CD4-positive, alpha-beta T cell treated with Interleukin-17A for 1 hour (primary cell): ENCODE measurements at regions not wholly inside any gene's neighbourhood (a gene's known extent, or its start where the extent isn't known, plus 50 kb on each side); places are given as distances from the start of the nearest gene placed in this dataset.

Source experiments
- DNase-seq: peaks from one replicate; pipeline ENCODE4 v3.0.0-alpha.2; 2020

DNA sequence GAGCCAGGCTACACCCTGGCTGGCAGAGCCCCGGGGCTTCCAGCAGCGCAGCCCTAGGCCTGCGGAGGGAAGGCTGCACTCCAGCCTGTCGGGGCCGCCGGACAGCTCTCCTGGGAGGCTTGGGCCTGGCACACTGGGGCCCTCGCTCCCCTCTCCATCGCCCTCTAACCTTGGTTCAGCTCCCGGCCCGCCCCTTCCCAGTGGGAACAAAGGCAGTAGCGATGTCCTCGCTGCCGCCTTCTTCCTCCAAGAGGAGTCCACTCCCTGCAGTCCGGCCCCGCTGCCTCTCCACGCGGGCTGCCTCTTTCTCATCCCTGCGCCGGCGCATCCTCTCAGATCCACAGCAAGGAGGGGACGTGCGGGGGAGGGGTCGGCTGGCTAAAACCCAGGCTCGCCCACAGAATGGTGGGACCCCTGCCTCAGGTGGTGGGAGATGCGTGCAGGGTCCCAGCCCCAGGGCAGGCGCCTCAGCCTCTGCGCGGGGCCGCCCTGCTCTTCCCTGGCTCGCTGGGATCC lies 138.1 kb downstream of the TWIST2 start:
- DNase-seq: no peak

DNA sequence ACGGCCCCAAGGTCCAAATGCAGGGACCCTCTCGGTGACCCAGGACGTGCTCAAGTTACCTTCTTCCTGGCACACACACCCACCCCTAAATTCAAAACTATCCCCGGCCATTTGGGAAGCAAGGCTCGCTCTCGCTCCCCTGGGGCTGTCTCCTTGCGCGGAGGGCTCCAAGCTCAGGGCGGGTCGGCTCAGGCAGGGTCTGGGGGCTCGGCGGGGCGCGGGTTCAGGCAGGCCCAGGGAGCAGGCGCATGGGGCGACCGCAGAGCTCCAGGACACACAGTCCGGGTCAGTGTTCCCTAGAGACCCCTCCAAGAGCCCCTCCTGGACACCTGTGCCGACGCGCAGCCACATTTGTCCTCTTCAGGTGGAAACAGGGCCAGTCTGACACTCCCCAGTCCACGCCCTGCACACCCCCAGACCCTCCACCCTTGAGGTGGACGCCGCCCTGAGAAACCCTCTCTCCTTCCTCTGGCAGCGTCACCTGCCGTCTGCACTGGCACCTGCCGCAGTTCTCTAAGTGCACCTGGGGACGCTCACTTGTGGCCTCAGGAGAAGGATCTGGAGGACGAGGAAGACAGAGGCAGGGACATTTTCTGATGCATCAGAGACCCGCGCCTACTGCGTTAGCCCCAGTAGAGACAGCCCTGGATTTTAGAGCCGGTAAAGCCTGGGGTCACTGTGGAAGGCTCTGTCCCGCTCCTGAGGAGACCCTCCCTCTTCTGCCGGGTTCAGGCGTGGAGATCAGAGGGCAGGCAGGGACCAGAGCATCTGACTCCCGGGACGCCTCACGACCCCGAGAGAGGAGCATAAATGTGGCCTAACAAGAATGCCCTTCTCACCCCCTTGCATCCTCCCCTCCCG lies 138.8 kb downstream of the TWIST2 start:
- DNase-seq: no peak

DNA sequence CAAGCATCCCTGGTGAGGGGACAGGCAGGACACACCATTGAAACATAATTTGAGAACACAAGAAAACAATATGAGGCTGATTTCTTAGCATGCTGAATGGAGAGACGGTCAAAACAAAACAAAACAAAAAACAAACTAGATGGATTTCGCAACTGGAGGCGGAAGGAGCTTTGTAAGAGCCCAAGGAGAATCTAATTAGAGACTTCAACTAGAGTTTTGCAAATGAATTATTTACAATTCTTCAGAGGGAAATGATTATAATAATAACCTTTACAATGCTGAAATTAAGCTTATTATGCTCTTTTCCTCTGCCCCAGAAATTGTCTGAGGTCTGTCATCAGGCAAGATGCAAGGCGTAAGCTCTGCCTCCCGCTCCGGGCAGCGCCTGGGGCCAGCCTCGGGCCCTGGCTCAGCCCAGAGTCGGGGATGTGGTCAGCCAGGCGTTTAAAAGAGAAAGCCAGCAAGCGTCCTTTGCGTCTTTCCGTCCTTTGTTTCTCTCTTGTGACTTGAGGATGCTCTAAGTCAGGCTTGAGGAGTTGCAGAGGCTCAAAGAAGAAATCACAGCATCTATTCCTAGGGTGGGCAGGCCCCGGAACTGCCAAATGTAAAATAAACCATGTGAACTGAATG lies 139.6 kb downstream of the TWIST2 start:
- no peak for DNase-seq

DNA sequence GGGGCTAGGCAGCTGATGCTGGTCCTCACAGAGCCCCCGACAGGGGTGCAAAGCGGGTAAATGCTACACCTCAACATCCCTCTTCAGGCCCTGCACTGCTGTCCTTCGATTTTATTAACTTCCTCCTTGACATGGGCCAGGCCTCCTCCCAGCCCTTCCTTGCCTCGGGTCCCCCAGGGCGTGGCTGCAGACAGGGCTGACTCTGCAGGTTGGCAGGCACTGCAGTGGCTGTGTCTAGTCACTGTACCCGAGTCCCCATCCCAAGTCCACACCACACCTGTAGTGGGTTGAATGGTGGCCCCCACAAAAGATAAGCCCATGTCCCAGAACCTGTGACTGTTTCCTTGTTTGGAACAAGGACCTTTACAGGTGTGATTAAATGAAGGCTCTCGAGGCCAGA lies 140.2 kb downstream of the TWIST2 start:
- no peak for DNase-seq

DNA sequence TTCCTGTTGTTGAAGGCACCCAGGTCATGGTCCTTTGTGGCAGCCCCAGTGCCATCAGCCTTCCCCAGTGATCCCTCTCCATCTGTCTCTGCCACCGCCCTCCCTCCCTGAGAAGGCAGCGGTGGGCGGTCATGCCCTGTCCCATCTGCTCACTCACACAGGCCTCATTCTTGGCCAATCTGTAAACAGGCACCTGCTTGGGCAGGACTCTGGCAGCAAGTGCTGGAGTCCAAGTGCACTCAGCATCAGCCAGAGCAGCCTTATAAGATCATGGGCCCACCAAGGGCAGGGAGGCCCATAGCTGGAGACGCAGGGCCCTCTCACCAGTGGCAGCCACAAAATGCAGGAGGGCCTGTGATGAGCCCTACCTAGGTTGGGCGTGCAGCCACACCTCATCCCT lies 140.9 kb downstream of the TWIST2 start:
- DNase-seq: no peak

DNA sequence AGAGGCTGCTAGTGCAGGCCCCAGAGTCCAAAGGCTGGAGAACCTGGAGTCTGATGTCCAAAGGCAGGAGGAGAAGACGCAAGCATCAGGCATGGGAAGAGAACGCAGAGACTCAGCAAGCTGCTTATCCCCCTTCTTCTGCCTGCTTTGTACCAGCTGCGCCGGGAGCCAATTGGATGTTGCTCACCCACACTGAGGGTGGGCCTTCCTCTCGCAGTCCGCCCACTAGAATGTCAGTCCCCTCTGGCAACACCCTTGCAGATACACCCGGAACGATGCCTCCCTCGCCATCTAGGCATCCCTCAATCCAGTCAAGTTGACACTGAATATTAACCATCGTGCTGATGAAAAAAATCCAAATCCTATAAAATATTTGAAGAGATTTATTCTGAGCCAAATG lies 141.6 kb downstream of the TWIST2 start:
- no peak for DNase-seq

DNA sequence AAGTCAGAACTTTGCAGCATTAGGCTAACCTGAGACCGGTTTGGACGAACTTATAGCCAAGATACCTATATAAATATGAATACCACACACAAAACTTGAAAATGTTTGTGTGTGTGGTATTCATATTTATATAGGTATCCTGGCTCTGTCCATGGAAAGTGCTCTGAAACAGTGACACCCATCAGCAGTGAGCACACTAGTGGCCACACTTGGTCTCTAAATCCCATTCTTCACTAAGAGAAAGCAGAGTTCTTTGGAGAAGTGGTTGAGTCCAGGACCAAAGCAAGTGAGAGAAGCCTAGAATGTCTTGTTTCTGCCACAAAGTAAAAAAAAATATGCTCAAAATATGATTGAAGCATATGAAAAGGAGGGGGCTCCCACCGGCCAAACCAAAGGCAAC lies 146.5 kb downstream of the TWIST2 start:
- DNase-seq: no peak

DNA sequence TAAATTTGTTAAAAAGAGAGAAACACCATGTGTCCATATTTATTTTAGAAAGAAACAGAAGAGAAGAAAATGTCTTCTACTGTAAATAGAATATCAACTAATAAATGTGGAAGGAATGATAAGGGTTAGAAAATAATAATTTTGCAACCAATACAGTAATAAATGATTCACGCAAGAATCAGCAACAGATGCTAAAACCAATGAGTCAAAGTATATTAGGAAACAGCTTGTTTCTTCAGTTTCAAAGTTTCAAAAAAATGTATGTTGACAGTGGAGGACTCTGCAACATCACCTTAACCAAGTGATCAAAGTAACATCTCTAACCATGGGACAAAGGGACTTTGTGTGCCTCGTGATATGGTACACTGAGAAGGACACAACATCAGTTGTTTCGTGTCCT lies 147.0 kb downstream of the TWIST2 start:
- DNase-seq: no peak

DNA sequence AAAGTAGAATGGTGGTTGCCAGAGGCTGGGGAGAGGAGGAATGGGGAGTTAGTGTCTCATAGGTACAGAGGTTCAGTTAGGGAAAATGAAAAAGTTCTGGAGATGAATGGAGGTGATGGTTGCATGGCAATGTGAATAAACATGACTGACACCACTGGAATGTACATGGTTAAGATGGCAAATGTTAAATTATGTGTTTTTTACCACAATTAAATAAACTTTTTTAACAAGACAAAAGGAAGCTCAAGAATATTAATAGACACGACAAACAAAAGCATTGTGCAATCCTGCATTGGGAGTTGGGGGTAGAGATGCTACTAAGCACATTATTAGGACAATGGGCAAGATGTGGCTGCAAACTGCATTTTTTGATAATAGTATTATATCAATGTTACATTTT lies 147.7 kb downstream of the TWIST2 start:
- no peak for DNase-seq

DNA sequence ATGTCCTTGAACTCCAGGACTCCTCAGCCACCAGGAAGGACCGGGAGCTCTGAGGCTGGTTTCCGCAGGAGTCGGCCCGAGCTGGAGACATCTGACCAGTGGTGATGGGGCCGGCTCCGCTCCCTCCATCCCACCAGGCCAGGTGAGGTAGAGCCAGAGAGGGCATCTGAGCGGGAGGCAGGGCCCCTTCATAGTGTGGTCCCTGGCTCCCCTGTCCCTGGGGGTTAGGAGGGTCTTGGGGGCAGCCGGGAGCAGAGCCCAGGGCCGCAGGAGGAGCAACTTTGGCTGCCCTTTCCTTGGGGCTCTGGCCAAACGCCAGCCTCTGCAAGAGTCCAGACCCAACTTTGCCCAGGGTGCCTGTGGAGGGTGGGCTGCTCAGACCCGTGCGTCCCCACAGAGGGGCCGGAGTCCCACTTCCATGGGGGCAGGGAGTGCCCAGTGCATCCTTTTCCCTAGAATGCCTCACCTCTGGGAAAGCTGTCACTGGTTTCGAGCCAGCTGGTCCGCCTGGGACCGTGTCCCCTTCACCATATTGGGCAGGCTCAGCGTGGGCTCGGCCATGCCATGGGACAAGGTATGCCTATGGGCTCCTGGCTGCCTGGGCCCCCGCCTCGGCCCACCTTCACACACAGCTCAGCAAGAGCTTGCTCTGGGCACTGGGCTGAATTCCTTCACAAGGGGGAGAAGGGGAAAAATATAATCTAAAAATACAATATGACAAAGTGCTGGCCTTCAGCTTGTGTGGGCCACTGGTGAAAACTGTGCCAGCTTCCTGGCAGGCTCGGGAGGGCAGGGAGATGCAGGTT lies 148.6 kb downstream of the TWIST2 start:
- DNase-seq: no peak

DNA sequence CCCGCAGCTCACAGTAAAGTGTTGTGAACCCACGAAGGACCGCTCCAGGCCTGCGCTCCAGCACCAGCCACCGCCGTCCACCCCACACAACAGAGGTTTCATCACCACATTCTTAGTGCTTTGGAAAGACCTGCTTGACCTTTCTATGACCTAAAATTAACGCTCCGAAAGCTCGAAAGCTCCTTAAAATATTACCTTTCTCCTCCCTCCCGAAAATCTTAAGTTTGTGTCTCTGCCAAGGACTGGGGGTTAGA lies 149.2 kb downstream of the TWIST2 start:
- no peak for DNase-seq

DNA sequence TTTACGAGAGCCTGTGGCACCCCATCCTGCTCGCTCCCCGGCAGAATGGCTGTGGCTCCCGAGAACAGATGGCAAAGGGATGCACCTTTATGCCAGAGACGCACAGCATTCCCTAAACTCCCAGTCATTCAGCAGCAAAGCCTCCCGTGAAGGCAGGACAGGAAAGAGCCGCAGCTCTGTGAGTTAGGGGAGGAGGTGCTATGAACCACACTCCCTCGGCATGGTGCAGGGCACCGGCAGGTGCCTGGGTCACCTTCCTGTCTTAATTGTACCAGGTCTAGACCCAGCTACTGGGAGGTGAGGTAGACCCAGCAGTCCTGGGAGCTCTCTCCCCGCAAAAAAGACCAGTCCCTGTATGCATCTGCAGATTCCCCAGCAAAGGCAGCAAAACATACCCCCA lies 149.8 kb downstream of the TWIST2 start:
- no peak for DNase-seq
